WTC11 (cell line): ENCODE measurements at regions not wholly inside any gene's neighbourhood (a gene's known extent, or its start where the extent isn't known, plus 50 kb on each side); places are given as distances from the start of the nearest gene placed in this dataset.

ENCODE experiments used
- ATAC-seq: fragments of 200-7000 bp; cut with Tn5 transposase; 2 replicates; pipeline ENCODE4 v1.10.0; 2021; ENCODE audit warnings: mild to moderate bottlenecking, moderate library complexity
- CTCF ChIA-PET: fragments of 300-600 bp; sonication (Branson Sonifier 250); formaldehyde crosslinking; loops from one replicate; lab custom pipeline; 2021; ENCODE audit warnings: antibody characterized with exemption; lab: Charles Lee
- POLR2A ChIA-PET: fragments of 350-600 bp; sonication (Branson Sonifier 250); formaldehyde crosslinking; loops from one replicate; lab custom pipeline; 2021; ENCODE audit warnings: antibody characterized with exemption; lab: Charles Lee
- DNase-seq: peaks from one replicate; pipeline ENCODE4 v3.0.0; 2021; ENCODE audit warnings: low spot score
- H3K27ac Mint-ChIP-seq: 2 replicates; pipeline ENCODE4 v1.8.0; 2021; ENCODE audit warnings: mixed read lengths
- H3K27me3 Mint-ChIP-seq: 2 replicates; pipeline ENCODE4 v1.8.0; 2021; ENCODE audit warnings: low read depth, mild to moderate bottlenecking, moderate library complexity, mixed read lengths
- H3K36me3 Mint-ChIP-seq: 2 replicates; pipeline ENCODE4 v1.8.0; 2021; ENCODE audit warnings: mixed read lengths
- H3K4me1 Mint-ChIP-seq: 2 replicates; pipeline ENCODE4 v1.8.0; 2022; ENCODE audit warnings: mixed read lengths
- H3K4me3 Mint-ChIP-seq: 2 replicates; pipeline ENCODE4 v1.8.0; 2021; ENCODE audit warnings: mild to moderate bottlenecking, moderate library complexity, mixed read lengths
- H3K9me3 Mint-ChIP-seq: 2 replicates; pipeline ENCODE4 v1.8.0; 2021; ENCODE audit warnings: mixed read lengths
- CBFB ChIP-seq: sonication (generic); formaldehyde crosslinking; IDR thresholded peaks from 2 replicates; pipeline ENCODE4 v1.8.1; 2022; ENCODE audit warnings: mild to moderate bottlenecking, low read depth, missing genetic modification reagents
- EMX1 ChIP-seq: fragments of 250-450 bp; sonication (Bioruptor Pico); IDR thresholded peaks from 2 replicates; pipeline ENCODE4 v1.8.0; 2021; ENCODE audit warnings: mild to moderate bottlenecking
- ETV6 ChIP-seq: sonication (generic); formaldehyde crosslinking; IDR thresholded peaks from 2 replicates; pipeline ENCODE4 v1.8.1; 2022; ENCODE audit warnings: mild to moderate bottlenecking, missing genetic modification reagents
- GTF2I ChIP-seq: fragments of 250-450 bp; sonication (Bioruptor Pico); conservative IDR thresholded peaks from 2 replicates; pipeline ENCODE4 v1.4.0; 2021; ENCODE audit warnings: mild to moderate bottlenecking
- MYBL2 ChIP-seq: sonication (generic); formaldehyde crosslinking; IDR thresholded peaks from 2 replicates; pipeline ENCODE4 v1.8.1; 2023; ENCODE audit warnings: mild to moderate bottlenecking, moderate library complexity, missing genetic modification reagents
- SMAD4 ChIP-seq: sonication (generic); formaldehyde crosslinking; IDR thresholded peaks from 2 replicates; pipeline ENCODE4 v1.8.0; 2022; ENCODE audit warnings: mild to moderate bottlenecking, missing genetic modification reagents
- TEAD1 ChIP-seq: sonication (generic); formaldehyde crosslinking; IDR thresholded peaks from 2 replicates; pipeline ENCODE4 v1.8.0; 2022; ENCODE audit warnings: mild to moderate bottlenecking, missing genetic modification reagents
- ZNF138 ChIP-seq: sonication (generic); formaldehyde crosslinking; conservative IDR thresholded peaks from 2 replicates; pipeline ENCODE4 v1.8.1; 2022; ENCODE audit warnings: mild to moderate bottlenecking, moderate library complexity, missing genetic modification reagents
- ZNF232 ChIP-seq: sonication (generic); formaldehyde crosslinking; IDR thresholded peaks from 2 replicates; pipeline ENCODE4 v1.8.0; 2022; ENCODE audit warnings: mild to moderate bottlenecking, missing genetic modification reagents
- TF ChIP-seq, protein P1 (sequence below): sonication (generic); formaldehyde crosslinking; IDR thresholded peaks from 2 replicates; pipeline ENCODE4 v1.8.1; 2023; ENCODE audit warnings: mild to moderate bottlenecking, missing genetic modification reagents
- TF ChIP-seq, protein P2 (sequence below): sonication (generic); formaldehyde crosslinking; IDR thresholded peaks from 2 replicates; pipeline ENCODE4 v1.8.1; 2022; ENCODE audit warnings: low read depth, missing genetic modification reagents, borderline replicate concordance
- TF ChIP-seq, protein P3 (sequence below): fragments of 250-450 bp; sonication (Bioruptor Pico); IDR thresholded peaks from 2 replicates; pipeline ENCODE4 v2.1.2; 2022; ENCODE audit warnings: mild to moderate bottlenecking, moderate library complexity
- TF ChIP-seq, protein P4 (sequence below): sonication (generic); formaldehyde crosslinking; IDR thresholded peaks from 2 replicates; pipeline ENCODE4 v1.8.0; 2022; ENCODE audit warnings: mild to moderate bottlenecking, missing genetic modification reagents
- TF ChIP-seq, protein P5 (sequence below): sonication (generic); formaldehyde crosslinking; IDR thresholded peaks from 2 replicates; pipeline ENCODE4 v1.8.1; 2022; ENCODE audit warnings: mild to moderate bottlenecking, missing genetic modification reagents, moderate library complexity, borderline replicate concordance
- TF ChIP-seq, protein P6 (sequence below): sonication (generic); formaldehyde crosslinking; conservative IDR thresholded peaks from 2 replicates; pipeline ENCODE4 v1.8.1; 2023; ENCODE audit warnings: mild to moderate bottlenecking, low read depth, missing genetic modification reagents, moderate library complexity
- TF ChIP-seq, protein P7 (sequence below): sonication (generic); formaldehyde crosslinking; IDR thresholded peaks from 2 replicates; pipeline ENCODE4 v1.8.0; 2022; ENCODE audit warnings: mild to moderate bottlenecking, missing genetic modification reagents
- TF ChIP-seq, protein P8 (sequence below): sonication (generic); formaldehyde crosslinking; IDR thresholded peaks from 2 replicates; pipeline ENCODE4 v1.8.1; 2022; ENCODE audit warnings: missing genetic modification reagents, borderline replicate concordance
- TF ChIP-seq, protein P9 (sequence below): fragments of 250-450 bp; sonication (Bioruptor Pico); IDR thresholded peaks from 2 replicates; pipeline ENCODE4 v1.9.0; 2021; ENCODE audit warnings: mild to moderate bottlenecking

DNA sequence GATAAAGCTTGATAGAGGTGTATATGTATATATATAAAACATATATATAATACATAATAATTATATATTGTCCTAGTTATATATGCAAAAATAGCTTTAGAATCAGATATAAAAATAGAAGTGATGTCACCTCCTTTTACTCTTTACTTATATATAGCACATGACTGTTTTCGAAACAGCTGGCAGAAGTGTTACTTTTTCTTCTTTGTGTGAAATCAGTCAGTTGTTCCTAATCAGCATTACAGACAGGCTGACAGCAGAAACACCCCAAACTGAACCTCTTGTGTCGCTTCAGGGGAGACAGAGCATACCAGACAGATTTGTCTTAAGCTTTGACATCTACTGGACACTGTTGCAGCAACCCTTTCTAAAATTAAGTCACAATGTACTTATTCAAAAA is 684.9 kb upstream of the CELF2 start:
- peaks cover 6% of the 10 kb centered on the region; the same call in 1 of the 2 replicates for H3K36me3 Mint-ChIP-seq
- ChIA-PET POLR2A (no interaction called here), CTCF (no interaction called here)
- no peaks in the 10 kb centered on the region for H3K27me3 Mint-ChIP-seq
- H3K4me3 Mint-ChIP-seq, result no peak overlapping the region
- no peak overlapping the region for H3K27ac Mint-ChIP-seq
- DNase-seq (no peak), ATAC-seq (no peak)
- no peak for TF ChIP-seq MYBL2 (CRISPR knock-in tag)
- TF ChIP-seq, protein P1, sequence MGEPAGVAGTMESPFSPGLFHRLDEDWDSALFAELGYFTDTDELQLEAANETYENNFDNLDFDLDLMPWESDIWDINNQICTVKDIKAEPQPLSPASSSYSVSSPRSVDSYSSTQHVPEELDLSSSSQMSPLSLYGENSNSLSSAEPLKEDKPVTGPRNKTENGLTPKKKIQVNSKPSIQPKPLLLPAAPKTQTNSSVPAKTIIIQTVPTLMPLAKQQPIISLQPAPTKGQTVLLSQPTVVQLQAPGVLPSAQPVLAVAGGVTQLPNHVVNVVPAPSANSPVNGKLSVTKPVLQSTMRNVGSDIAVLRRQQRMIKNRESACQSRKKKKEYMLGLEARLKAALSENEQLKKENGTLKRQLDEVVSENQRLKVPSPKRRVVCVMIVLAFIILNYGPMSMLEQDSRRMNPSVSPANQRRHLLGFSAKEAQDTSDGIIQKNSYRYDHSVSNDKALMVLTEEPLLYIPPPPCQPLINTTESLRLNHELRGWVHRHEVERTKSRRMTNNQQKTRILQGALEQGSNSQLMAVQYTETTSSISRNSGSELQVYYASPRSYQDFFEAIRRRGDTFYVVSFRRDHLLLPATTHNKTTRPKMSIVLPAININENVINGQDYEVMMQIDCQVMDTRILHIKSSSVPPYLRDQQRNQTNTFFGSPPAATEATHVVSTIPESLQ, result no peak
- no peak for TF ChIP-seq CBFB
- no peak for TF ChIP-seq GTF2I (CRISPR knock-in tag)
- TF ChIP-seq, protein P2, sequence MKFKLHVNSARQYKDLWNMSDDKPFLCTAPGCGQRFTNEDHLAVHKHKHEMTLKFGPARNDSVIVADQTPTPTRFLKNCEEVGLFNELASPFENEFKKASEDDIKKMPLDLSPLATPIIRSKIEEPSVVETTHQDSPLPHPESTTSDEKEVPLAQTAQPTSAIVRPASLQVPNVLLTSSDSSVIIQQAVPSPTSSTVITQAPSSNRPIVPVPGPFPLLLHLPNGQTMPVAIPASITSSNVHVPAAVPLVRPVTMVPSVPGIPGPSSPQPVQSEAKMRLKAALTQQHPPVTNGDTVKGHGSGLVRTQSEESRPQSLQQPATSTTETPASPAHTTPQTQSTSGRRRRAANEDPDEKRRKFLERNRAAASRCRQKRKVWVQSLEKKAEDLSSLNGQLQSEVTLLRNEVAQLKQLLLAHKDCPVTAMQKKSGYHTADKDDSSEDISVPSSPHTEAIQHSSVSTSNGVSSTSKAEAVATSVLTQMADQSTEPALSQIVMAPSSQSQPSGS, result no peak
- no peak for TF ChIP-seq TEAD1 (CRISPR knock-in tag)
- TF ChIP-seq, protein P3, sequence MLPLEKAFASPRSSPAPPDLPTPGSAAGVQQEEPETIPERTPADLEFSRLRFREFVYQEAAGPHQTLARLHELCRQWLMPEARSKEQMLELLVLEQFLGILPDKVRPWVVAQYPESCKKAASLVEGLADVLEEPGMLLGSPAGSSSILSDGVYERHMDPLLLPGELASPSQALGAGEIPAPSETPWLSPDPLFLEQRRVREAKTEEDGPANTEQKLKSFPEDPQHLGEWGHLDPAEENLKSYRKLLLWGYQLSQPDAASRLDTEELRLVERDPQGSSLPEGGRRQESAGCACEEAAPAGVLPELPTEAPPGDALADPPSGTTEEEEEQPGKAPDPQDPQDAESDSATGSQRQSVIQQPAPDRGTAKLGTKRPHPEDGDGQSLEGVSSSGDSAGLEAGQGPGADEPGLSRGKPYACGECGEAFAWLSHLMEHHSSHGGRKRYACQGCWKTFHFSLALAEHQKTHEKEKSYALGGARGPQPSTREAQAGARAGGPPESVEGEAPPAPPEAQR (CRISPR knock-in tag), result no peak
- TF ChIP-seq ZNF138, result no peak
- TF ChIP-seq, protein P4, sequence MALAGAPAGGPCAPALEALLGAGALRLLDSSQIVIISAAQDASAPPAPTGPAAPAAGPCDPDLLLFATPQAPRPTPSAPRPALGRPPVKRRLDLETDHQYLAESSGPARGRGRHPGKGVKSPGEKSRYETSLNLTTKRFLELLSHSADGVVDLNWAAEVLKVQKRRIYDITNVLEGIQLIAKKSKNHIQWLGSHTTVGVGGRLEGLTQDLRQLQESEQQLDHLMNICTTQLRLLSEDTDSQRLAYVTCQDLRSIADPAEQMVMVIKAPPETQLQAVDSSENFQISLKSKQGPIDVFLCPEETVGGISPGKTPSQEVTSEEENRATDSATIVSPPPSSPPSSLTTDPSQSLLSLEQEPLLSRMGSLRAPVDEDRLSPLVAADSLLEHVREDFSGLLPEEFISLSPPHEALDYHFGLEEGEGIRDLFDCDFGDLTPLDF (CRISPR knock-in tag), result no peak
- TF ChIP-seq, protein P5, sequence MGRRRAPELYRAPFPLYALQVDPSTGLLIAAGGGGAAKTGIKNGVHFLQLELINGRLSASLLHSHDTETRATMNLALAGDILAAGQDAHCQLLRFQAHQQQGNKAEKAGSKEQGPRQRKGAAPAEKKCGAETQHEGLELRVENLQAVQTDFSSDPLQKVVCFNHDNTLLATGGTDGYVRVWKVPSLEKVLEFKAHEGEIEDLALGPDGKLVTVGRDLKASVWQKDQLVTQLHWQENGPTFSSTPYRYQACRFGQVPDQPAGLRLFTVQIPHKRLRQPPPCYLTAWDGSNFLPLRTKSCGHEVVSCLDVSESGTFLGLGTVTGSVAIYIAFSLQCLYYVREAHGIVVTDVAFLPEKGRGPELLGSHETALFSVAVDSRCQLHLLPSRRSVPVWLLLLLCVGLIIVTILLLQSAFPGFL (CRISPR knock-in tag), result no peak
- TF ChIP-seq, protein P6, sequence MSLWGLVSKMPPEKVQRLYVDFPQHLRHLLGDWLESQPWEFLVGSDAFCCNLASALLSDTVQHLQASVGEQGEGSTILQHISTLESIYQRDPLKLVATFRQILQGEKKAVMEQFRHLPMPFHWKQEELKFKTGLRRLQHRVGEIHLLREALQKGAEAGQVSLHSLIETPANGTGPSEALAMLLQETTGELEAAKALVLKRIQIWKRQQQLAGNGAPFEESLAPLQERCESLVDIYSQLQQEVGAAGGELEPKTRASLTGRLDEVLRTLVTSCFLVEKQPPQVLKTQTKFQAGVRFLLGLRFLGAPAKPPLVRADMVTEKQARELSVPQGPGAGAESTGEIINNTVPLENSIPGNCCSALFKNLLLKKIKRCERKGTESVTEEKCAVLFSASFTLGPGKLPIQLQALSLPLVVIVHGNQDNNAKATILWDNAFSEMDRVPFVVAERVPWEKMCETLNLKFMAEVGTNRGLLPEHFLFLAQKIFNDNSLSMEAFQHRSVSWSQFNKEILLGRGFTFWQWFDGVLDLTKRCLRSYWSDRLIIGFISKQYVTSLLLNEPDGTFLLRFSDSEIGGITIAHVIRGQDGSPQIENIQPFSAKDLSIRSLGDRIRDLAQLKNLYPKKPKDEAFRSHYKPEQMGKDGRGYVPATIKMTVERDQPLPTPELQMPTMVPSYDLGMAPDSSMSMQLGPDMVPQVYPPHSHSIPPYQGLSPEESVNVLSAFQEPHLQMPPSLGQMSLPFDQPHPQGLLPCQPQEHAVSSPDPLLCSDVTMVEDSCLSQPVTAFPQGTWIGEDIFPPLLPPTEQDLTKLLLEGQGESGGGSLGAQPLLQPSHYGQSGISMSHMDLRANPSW (CRISPR knock-in tag), result no peak
- H3K4me1 Mint-ChIP-seq, result peaks cover 15% of the 10 kb centered on the region
- peaks cover 6% of the 10 kb centered on the region; the same call in 1 of the 2 replicates for H3K9me3 Mint-ChIP-seq

DNA sequence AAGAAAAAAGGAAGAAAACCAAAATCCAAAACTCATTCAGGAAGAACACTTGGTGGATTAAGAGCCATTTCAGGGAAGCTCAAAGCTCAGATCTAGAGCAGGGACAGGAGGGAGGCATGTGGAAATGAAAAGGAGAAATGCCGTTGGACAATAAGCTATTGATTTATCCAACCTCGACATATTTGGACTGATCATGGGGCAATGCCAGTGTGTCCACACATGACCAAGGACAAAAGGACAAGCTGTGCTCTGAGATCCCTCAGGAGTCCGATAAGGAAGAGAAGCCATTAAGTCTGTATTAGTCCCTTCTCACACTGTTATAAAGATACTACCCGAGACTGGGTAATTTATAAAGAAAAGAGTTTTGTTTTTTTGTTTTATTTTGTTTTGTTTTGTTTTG is 684.0 kb upstream of the CELF2 start:
- Mint-ChIP-seq H3K36me3 (peaks cover 6% of the 10 kb centered on the region; the same call in 1 of the 2 replicates), H3K9me3 (peaks cover 6% of the 10 kb centered on the region; the same call in 1 of the 2 replicates)
- DNase-seq, result no peak
- POLR2A ChIA-PET, result no interaction called here
- no peak for TF ChIP-seq SMAD4
- TF ChIP-seq, protein P6 (CRISPR knock-in tag), result no peak
- TF ChIP-seq, protein P7, sequence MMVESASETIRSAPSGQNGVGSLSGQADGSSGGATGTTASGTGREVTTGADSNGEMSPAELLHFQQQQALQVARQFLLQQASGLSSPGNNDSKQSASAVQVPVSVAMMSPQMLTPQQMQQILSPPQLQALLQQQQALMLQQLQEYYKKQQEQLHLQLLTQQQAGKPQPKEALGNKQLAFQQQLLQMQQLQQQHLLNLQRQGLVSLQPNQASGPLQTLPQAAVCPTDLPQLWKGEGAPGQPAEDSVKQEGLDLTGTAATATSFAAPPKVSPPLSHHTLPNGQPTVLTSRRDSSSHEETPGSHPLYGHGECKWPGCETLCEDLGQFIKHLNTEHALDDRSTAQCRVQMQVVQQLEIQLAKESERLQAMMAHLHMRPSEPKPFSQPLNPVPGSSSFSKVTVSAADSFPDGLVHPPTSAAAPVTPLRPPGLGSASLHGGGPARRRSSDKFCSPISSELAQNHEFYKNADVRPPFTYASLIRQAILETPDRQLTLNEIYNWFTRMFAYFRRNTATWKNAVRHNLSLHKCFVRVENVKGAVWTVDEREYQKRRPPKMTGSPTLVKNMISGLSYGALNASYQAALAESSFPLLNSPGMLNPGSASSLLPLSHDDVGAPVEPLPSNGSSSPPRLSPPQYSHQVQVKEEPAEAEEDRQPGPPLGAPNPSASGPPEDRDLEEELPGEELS (CRISPR knock-in tag), result no peak
- TF ChIP-seq, protein P8, sequence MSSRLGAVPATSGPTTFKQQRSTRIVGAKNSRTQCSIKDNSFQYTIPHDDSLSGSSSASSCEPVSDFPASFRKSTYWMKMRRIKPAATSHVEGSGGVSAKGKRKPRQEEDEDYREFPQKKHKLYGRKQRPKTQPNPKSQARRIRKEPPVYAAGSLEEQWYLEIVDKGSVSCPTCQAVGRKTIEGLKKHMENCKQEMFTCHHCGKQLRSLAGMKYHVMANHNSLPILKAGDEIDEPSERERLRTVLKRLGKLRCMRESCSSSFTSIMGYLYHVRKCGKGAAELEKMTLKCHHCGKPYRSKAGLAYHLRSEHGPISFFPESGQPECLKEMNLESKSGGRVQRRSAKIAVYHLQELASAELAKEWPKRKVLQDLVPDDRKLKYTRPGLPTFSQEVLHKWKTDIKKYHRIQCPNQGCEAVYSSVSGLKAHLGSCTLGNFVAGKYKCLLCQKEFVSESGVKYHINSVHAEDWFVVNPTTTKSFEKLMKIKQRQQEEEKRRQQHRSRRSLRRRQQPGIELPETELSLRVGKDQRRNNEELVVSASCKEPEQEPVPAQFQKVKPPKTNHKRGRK, result no peak
- TF ChIP-seq ZNF232 (CRISPR knock-in tag), result no peak
- TF ChIP-seq, protein P9, sequence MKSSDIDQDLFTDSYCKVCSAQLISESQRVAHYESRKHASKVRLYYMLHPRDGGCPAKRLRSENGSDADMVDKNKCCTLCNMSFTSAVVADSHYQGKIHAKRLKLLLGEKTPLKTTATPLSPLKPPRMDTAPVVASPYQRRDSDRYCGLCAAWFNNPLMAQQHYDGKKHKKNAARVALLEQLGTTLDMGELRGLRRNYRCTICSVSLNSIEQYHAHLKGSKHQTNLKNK (CRISPR knock-in tag), result no peak
- TF ChIP-seq EMX1 (CRISPR knock-in tag), result no peak
- no peak for TF ChIP-seq ETV6 (CRISPR knock-in tag)
- TF ChIP-seq, all 79 proteins: peak for 0
- CTCF ChIA-PET, result no interaction called here
- ATAC-seq, result no peak
- Mint-ChIP-seq H3K27ac (no peak overlapping the region), H3K27me3 (no peaks in the 10 kb centered on the region), H3K4me3 (no peak overlapping the region), H3K4me1 (peaks cover 20% of the 10 kb centered on the region)
